ENCODE measurements at regions not wholly inside any gene's neighbourhood (a gene's known extent, or its start where the extent isn't known, plus 50 kb on each side); places are given as distances from the start of the nearest gene placed in this dataset.

DNA sequence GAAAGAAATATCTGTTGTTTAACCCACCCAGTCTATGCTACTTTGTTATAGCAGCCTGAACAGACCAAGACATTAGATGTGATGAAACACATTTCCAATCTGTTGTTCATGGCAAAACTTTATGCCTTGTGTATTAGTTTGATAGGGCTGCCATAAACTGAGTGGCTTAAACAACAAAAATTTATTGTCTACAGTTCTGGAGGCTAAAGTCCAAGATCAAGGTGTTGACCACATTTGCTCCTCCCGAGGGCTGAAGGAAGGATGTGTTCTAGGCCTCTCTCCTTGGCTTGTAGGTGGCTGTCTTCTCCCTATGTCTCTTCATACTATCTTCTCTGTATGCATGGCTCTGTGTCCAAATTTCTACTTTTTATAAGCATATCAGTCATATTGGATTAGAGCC, 94.1 kb upstream of the HIVEP3 start:
- CTCF ChIA-PET (ENCODE audit: low intra/inter-chr PET ratio): no interaction called here
- TF ChIP-seq, protein P1, sequence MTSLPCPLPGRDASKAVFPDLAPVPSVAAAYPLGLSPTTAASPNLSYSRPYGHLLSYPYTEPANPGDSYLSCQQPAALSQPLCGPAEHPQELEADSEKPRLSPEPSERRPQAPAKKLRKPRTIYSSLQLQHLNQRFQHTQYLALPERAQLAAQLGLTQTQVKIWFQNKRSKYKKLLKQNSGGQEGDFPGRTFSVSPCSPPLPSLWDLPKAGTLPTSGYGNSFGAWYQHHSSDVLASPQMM (CRISPR knock-in tag; IDR thresholded peaks at IDR 0.05): no peak
- TF ChIP-seq ZNF217 (CRISPR knock-in tag; IDR thresholded peaks at IDR 0.05) (no peak), FIP1L1 (IDR thresholded peaks at IDR 0.05; ENCODE audit: low read depth, low read length, poor library complexity, severe bottlenecking) (no peak), THAP12 (CRISPR knock-in tag; IDR thresholded peaks at IDR 0.05) (no peak), TARDBP (IDR thresholded peaks at IDR 0.05) (no peak), HMBOX1 (IDR thresholded peaks at IDR 0.05) (no peak), SIX5 (IDR thresholded peaks at IDR 0.05; ENCODE audit: borderline replicate concordance in 1 of 2, insufficient read depth in 1 of 2, low read depth in 1 of 2, low read length in 2 of 2) (no peak), EHMT2 (IDR thresholded peaks at IDR 0.05) (no peak), FOXA1 (IDR thresholded peaks at IDR 0.05; ENCODE audit: borderline replicate concordance) (no peak), ZNF133 (CRISPR knock-in tag; IDR thresholded peaks at IDR 0.05) (no peak), CHCHD3 (CRISPR knock-in tag; IDR thresholded peaks at IDR 0.05) (no peak), TEAD2 (tag; IDR thresholded peaks at IDR 0.05) (no peak), TCF3 (CRISPR knock-in tag; IDR thresholded peaks at IDR 0.05) (no peak), ZNF586 (CRISPR knock-in tag; conservative IDR thresholded peaks at IDR 0.05) (no peak)
- TF ChIP-seq, protein P2, sequence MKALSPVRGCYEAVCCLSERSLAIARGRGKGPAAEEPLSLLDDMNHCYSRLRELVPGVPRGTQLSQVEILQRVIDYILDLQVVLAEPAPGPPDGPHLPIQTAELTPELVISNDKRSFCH (CRISPR knock-in tag; IDR thresholded peaks at IDR 0.05): no peak
- TF ChIP-seq, protein P2 (tag; IDR thresholded peaks at IDR 0.05): no peak
- WGBS (ENCODE audit: insufficient coverage, low coverage, missing lambda C conversion rate): 6% methylated on average over 1 of the region's 1 CpG

More for the DNA sequence above, 94.1 kb upstream of the HIVEP3 start:
- in situ Hi-C loops (cut with MboI): no loop called here
- Histone ChIP-seq H3K27me3 (ENCODE audit: control insufficient read depth in 2 of 2, insufficient read depth in 2 of 2, low read length in 2 of 2) (peaks cover 0 to 9% of the 10 kb centered on the region in 2 experiments; a peak in 1 of 5 replicates), H3K4me1 (replicated peaks in 1 of 2; ENCODE audit: control insufficient read depth in 2 of 2, insufficient read depth in 2 of 2, low read length in 2 of 2) (no peaks in the 10 kb centered on the region), H2AFZ (ENCODE audit: low read depth, low read length) (no peak overlapping the region), H3K9me3 (replicated peaks; ENCODE audit: control insufficient read depth, insufficient read depth, low read depth, low read length) (no peaks in the 10 kb centered on the region), H3K4me3 (no peak overlapping the region), H3K79me2 (ENCODE audit: control insufficient read depth, insufficient read depth, low read length) (no peaks in the 10 kb centered on the region), H3K9me1 (ENCODE audit: control insufficient read depth, insufficient read depth, low read length) (no peaks in the 10 kb centered on the region), H3K9ac (ENCODE audit: insufficient read depth in 1 of 2, low read depth in 2 of 2, low read length in 2 of 2) (no peak overlapping the region), H3K4me2 (ENCODE audit: insufficient read depth, low read length) (no peak overlapping the region), H4K20me1 (replicated peaks; ENCODE audit: control insufficient read depth, insufficient read depth, low read length) (no peaks in the 10 kb centered on the region), H3K27ac (ENCODE audit: extremely low read depth, low read depth, low read length) (no peak overlapping the region), H3K36me3 (ENCODE audit: control insufficient read depth, insufficient read depth, low read length) (no peaks in the 10 kb centered on the region)
- ATAC-seq (no peak), FAIRE-seq (no peak), DNase-seq (ENCODE audit: extremely low read depth in 1 of 4, low spot score in 3 of 4) (no peak)
- POLR2A ChIA-PET: no interaction called here
- intact Hi-C loops (cut with micrococcal nuclease): no loop called here
- no TSS peak for BruUV-seq (replicated peaks)
